GM20000 (cell line): ENCODE measurements at regions not wholly inside any gene's neighbourhood (a gene's known extent, or its start where the extent isn't known, plus 50 kb on each side); places are given as distances from the start of the nearest gene placed in this dataset.

Experiments used
- DNase-seq: peaks from one replicate; pipeline ENCODE4 v3.0.0; 2012; ENCODE audit warnings: low spot score
- TF ChIP-seq, protein P1 (sequence below): IDR thresholded peaks from 2 replicates; pipeline ENCODE4 v1.5.1; 2012; ENCODE audit warnings: mild to moderate bottlenecking, control low read depth; ENCODE audit errors: extremely low read depth, missing control alignments

DNA sequence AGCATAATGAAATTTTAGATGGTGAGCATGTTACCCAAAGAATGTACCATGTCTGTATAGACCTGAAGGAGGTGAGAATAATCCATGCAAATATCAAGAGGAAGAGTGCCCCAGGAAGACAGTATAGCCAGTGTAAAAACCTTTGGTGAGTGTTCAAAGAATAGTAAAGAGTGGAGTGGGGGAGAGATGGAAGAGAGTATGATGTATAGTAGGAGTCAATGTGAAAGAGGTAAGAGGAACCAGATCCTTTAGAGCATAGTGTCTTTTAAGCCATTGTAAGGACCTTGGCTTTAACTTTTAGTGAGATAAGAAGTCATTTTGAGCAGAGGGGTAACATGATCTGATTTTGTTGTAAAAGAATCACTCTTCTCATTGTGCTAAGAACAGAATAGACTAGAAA lies 1052.3 kb upstream of the ZEB2 start:
- no peak for DNase-seq
- TF ChIP-seq, protein P1, sequence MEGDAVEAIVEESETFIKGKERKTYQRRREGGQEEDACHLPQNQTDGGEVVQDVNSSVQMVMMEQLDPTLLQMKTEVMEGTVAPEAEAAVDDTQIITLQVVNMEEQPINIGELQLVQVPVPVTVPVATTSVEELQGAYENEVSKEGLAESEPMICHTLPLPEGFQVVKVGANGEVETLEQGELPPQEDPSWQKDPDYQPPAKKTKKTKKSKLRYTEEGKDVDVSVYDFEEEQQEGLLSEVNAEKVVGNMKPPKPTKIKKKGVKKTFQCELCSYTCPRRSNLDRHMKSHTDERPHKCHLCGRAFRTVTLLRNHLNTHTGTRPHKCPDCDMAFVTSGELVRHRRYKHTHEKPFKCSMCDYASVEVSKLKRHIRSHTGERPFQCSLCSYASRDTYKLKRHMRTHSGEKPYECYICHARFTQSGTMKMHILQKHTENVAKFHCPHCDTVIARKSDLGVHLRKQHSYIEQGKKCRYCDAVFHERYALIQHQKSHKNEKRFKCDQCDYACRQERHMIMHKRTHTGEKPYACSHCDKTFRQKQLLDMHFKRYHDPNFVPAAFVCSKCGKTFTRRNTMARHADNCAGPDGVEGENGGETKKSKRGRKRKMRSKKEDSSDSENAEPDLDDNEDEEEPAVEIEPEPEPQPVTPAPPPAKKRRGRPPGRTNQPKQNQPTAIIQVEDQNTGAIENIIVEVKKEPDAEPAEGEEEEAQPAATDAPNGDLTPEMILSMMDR: no peak

DNA sequence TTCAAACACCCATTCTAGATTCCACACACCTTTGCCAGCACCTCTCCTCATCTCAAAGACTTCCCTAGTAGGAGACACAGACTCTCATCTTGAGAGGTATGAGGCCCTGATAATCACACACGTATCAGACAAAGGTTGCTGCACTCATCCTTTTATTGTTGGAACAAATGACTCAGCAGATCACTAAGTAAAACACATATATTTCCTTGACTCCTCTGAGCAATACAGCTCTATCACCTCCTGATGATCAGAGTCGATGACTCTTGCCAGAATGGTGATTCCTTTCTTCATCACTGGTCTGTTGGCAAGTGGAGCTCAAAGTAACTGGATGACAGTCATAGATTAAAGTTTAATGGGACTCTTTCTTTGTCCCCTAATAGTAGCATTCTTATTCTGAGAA lies 1049.2 kb upstream of the ZEB2 start:
- no peak for DNase-seq
- TF ChIP-seq, protein P1: no peak

DNA sequence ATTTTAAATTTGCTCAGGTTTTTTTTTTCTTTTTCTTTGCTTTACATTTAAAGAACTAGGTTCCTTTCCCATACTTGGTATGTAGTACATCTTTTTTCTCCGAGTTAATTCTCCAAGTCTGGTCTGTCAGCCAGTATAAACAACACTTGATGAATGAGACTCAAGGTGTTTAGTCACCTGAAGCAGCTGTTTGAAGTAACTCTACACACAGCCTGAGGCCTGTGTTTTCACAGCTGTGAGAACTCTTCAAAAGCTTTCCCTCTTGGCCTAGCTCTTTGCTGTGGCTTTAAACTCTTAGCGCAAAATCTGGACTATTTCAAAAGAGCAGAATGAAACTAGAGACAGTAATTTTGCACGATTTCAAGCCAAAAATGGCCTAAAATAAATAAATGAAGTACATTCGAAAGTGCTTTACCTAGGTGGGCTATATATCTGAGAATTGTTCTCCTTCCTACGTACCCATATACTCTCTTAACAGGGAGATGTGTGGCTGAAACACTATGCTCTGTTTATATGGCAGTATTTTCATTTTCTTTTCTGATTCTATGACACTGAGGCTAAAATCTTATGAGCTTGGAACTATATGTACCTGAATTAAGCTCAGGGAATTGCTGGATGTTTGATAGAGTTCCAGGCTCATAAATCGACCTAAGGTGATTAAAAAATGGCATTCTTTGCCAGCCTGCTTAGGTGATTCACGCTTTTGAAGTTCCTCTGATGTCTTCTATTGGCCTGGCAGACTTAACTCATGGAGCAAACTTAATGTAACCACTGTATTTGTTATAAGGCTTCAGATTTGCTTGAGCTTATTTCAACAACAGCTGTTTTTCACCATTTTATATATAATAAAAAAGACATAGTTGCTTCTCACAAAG lies 1044.1 kb upstream of the ZEB2 start:
- TF ChIP-seq, protein P1: no peak
- no peak for DNase-seq

DNA sequence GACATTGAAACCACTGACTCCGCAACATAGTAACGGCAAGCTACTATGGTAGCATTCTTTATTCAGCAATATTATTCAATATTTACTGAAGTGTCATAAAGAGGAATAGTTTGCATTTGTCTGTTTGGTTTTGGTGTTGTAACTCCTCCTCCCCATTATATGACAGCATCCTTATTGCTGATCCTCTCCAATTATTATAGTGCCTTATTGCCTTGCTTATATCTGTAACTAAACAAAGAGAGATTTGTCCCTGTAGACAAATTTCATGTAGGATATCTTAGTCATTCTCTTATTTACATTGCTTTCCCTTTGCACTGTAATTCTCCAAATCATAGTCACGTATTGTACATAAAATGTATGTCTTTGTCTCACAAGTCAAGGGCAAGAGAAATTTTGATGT lies 1041.2 kb upstream of the ZEB2 start:
- DNase-seq: no peak

DNA sequence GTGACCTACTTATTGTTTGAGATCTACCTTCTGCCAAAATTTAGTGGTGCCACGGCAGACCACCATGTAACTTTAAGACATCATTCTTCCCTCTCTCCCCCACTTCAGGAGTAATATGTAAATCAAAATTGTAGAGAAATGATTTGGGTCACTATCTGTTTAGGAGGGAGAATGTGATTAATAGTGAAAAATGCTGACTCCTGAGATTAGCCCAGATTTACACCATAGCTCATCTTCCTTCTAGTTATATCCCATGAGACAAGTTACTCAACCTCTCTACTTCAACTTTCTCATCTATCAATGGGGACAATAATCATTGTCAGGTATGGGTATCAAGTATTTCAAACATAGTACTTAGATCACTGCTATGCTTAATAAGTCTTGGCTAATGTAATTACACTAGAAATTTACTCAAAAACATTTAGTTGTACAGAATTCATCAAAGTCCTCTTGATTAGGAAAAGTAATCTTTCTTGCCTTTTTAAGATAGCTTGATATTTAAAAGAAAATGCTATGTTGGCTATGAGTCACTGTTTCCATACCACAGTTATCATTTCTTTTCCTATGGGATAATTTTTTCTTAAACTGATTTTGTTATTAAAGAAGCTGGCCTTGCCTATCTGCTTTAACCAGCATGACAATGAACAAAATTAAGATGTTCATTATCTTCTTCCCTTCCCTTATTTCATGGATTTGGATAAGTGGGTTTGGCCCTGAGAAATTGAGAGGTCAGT lies 1038.9 kb upstream of the ZEB2 start:
- TF ChIP-seq, protein P1: no peak
- DNase-seq: no peak

More for the DNA sequence above, 1041.2 kb upstream of the ZEB2 start:
- TF ChIP-seq, protein P1: no peak

DNA sequence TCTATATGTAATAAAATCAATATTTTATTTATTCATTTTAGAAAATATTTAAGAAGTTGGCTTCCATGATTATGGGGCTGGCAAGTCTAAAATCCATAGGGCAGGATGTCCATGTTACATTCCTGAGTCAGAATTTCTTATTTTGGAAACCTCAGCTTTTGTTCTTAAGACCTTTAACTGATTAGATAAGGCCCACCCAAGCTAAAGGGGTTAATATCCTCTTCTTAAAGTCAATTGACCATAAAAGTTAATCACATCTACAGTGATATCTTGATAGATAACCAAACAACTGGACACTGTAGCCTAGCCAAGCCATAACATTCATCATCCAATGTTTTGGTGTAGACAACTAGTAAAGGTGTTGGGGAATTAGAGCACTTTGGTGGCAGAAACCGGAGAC lies 1035.4 kb upstream of the ZEB2 start:
- no peak for DNase-seq
- TF ChIP-seq, protein P1: no peak

DNA sequence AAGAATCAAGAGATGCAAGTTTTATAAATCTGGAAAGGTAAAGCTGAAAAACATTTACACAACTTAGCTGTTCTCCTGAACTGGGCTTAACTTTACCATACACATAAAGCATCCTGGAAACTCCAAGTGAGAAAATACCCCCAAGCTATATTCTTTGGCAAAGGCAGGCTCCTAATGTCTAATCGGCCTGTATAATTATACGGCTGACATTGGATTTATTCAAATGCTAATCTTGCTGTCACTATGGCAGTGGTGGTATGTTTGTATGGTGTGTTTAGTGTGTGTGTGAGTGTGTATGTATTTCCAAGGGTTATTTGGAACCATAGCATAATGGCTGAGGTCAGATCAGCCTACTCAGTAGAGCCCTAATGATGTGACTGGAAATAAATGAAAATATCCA lies 1031.8 kb upstream of the ZEB2 start:
- DNase-seq: no peak
- TF ChIP-seq, protein P1: no peak
